HCT116 (cell line): ENCODE measurements at regions not wholly inside any gene's neighbourhood (a gene's known extent, or its start where the extent isn't known, plus 50 kb on each side); places are given as distances from the start of the nearest gene placed in this dataset.

Source experiments
- CEBPB ChIP-seq: IDR thresholded peaks from 2 replicates; pipeline ENCODE4 v1.6.1; 2012; ENCODE audit warnings: low read depth
- CTCF ChIP-seq, 3 experiments: fragments of 200-600 bp in 1 of 3; sonication (generic) in 1 of 3; IDR thresholded peaks in 2 of 3; conservative IDR thresholded peaks in 1 of 3; 2 replicates each; pipeline ENCODE4 v1.5.1; 2012 to 2017; ENCODE audit warnings: low read depth in 2 of 3, low read length in 2 of 3, antibody characterized with exemption in 1 of 3, borderline replicate concordance in 1 of 3, control low read depth in 1 of 3, mild to moderate bottlenecking in 1 of 3, mixed read lengths in 1 of 3, mixed run types in 1 of 3, moderate library complexity in 1 of 3; ENCODE audit not compliant: insufficient read depth in 1 of 3
- POLR2A ChIP-seq: IDR thresholded peaks from 2 replicates; pipeline ENCODE4 v1.7.0; 2011; ENCODE audit warnings: borderline replicate concordance; ENCODE audit not compliant: insufficient read depth, insufficient read length; ENCODE audit errors: extremely low read depth
- REST ChIP-seq: IDR thresholded peaks from 2 replicates; pipeline ENCODE4 v1.6.1; 2012; ENCODE audit warnings: low read depth
- SIN3A ChIP-seq: IDR thresholded peaks from 2 replicates; pipeline ENCODE4 v1.6.1; 2012; ENCODE audit warnings: low read depth

GRCh38 chr15:96466389-96466947 lies 136.0 kb downstream of the NR2F2 start:
- TF ChIP-seq CEBPB (no peak), REST (no peak), CTCF (IDR thresholded peaks at IDR 0.05 in 2 of 3, conservative IDR thresholded peaks at IDR 0.05 in 1 of 3; ENCODE audit: borderline replicate concordance in 1 of 3, insufficient read depth in 1 of 3, low read depth in 2 of 3, low read length in 2 of 3) (no peak), POLR2A (no peak), SIN3A (no peak)
